GM19025 (cell line): ENCODE measurements at regions not wholly inside any gene's neighbourhood (a gene's known extent, or its start where the extent isn't known, plus 50 kb on each side); places are given as distances from the start of the nearest gene placed in this dataset.
"Not testable (repeated sequence)": the region's sequence is repeated elsewhere in the genome, so short reads cannot be mapped to it uniquely, and the experiment has no call there.

Experiments used
- ATAC-seq: cut with Tn5 transposase; IDR thresholded peaks from one replicate; pipeline ENCODE4 v1.9.1; 2021; ENCODE audit warnings: mild to moderate bottlenecking, low read depth, moderate library complexity; ENCODE audit not compliant: unreplicated experiment

- ATAC-seq, result no peak
Observed at GRCh38 chr7:9625953-9626352, 1192.5 kb downstream of the NXPH1 start.

- ATAC-seq, result no peak
Observed at GRCh38 chr7:9645756-9646155, 1212.3 kb downstream of the NXPH1 start.

GRCh38 chr7:9657257-9657656 lies 1223.8 kb downstream of the NXPH1 start:
- ATAC-seq, result no peak

GRCh38 chr7:9671979-9672917 lies 1238.8 kb downstream of the NXPH1 start:
- no peak for ATAC-seq

GRCh38 chr7:9680713-9681112 lies 1247.3 kb downstream of the NXPH1 start:
- no peak for ATAC-seq

GRCh38 chr7:9681284-9681683 lies 1247.9 kb downstream of the NXPH1 start:
- no peak for ATAC-seq

GRCh38 chr7:9691286-9691685 lies 1257.9 kb downstream of the NXPH1 start:
- ATAC-seq, result no peak

GRCh38 chr7:9698375-9698774 lies 1265.0 kb downstream of the NXPH1 start:
- ATAC-seq, result no peak

- ATAC-seq, result no peak
Observed at GRCh38 chr7:9709216-9709615, 1264.5 kb upstream of the PHF14 start.

- no peak for ATAC-seq
Observed at GRCh38 chr7:9711259-9711918, 1262.3 kb upstream of the PHF14 start.

GRCh38 chr7:9718071-9718661 lies 1255.5 kb upstream of the PHF14 start:
- ATAC-seq, result no peak

- ATAC-seq, result no peak
Observed at GRCh38 chr7:9719303-9719702, 1254.4 kb upstream of the PHF14 start.

GRCh38 chr7:9719721-9720120 lies 1254.0 kb upstream of the PHF14 start:
- ATAC-seq, result no peak

- not testable (repeated sequence) for ATAC-seq
Observed at GRCh38 chr7:9725940-9726663, 1247.6 kb upstream of the PHF14 start.

GRCh38 chr7:9726811-9727210 lies 1246.9 kb upstream of the PHF14 start:
- ATAC-seq, result not testable (repeated sequence)

- ATAC-seq, result not testable (repeated sequence)
Observed at GRCh38 chr7:9727467-9727869, 1246.2 kb upstream of the PHF14 start.

- ATAC-seq, result not testable (repeated sequence)
Observed at GRCh38 chr7:9728014-9728657, 1245.5 kb upstream of the PHF14 start.

- no peak for ATAC-seq
Observed at GRCh38 chr7:9752033-9752432, 1221.6 kb upstream of the PHF14 start.

- no peak for ATAC-seq
Observed at GRCh38 chr7:9761224-9761623, 1212.4 kb upstream of the PHF14 start.

GRCh38 chr7:9776900-9777299 lies 1196.8 kb upstream of the PHF14 start:
- no peak for ATAC-seq
